ENCODE measurements at regions not wholly inside any gene's neighbourhood (a gene's known extent, or its start where the extent isn't known, plus 50 kb on each side); places are given as distances from the start of the nearest gene placed in this dataset.

- no peaks in the 10 kb centered on the region for H3K4me1 Mint-ChIP-seq
- H3K4me2 ChIP-seq (replicated peaks; ENCODE audit: low read depth, low read length, poor library complexity, severe bottlenecking), result no peak overlapping the region
- H3K9me3 ChIP-seq (ENCODE audit: control extremely low read depth in 1 of 3, control insufficient read depth in 2 of 3, insufficient read depth in 1 of 3, low read length in 2 of 3), result no peaks in the 10 kb centered on the region
- ATAC-seq (ENCODE audit: low read depth), result no peak
- no peak overlapping the region for H3K27ac ChIP-seq (ENCODE audit: low read length in 2 of 2)
- no peak overlapping the region for H3K4me3 ChIP-seq (ENCODE audit: control extremely low read depth in 1 of 5, extremely low read depth in 1 of 5, insufficient read depth in 1 of 5, low read depth in 2 of 5, low read length in 4 of 5)
- no peak overlapping the region for H3K27ac Mint-ChIP-seq
- no peak overlapping the region for H2AFZ ChIP-seq (ENCODE audit: insufficient read depth, low read depth, low read length, poor library complexity, severe bottlenecking)
- no peaks in the 10 kb centered on the region for H3K79me2 ChIP-seq (ENCODE audit: control insufficient read depth, insufficient read depth, low read length)
- no peaks in the 10 kb centered on the region for H4K20me1 ChIP-seq (ENCODE audit: control insufficient read depth, insufficient read depth, low read length, poor library complexity, severe bottlenecking)
- no peak for TF ChIP-seq EZH2 (IDR thresholded peaks at IDR 0.05; ENCODE audit: borderline replicate concordance, insufficient read depth, low read depth, low read length, poor library complexity, severe bottlenecking)
- no peak for TF ChIP-seq CTCF (IDR thresholded peaks at IDR 0.05)
- H3K4me1 ChIP-seq (ENCODE audit: control insufficient read depth in 2 of 2, insufficient read depth in 2 of 2, low read length in 2 of 2), result no peaks in the 10 kb centered on the region
- ChIA-PET POLR2A (no interaction called here), CTCF (no interaction called here)
- DNase-seq, result no peak
- intact Hi-C loops (cut with micrococcal nuclease), result no loop called here
- H3K9ac ChIP-seq (ENCODE audit: low read length), result no peak overlapping the region
- H3K36me3 ChIP-seq (replicated peaks in 1 of 2; ENCODE audit: control extremely low read depth in 1 of 2, control insufficient read depth in 1 of 2, extremely low read depth in 1 of 2, insufficient read depth in 2 of 2, low read length in 1 of 2), result no peaks in the 10 kb centered on the region
- no peaks in the 10 kb centered on the region for H3K27me3 ChIP-seq (replicated peaks in 1 of 4; ENCODE audit: control extremely low read depth in 1 of 4, control insufficient read depth in 3 of 4, insufficient read depth in 4 of 4, low read length in 3 of 4)
- no peaks in the 10 kb centered on the region for H3K27me3 Mint-ChIP-seq
- no peak overlapping the region for H3K4me3 Mint-ChIP-seq
- H3K9me3 Mint-ChIP-seq (ENCODE audit: insufficient read depth), result no peaks in the 10 kb centered on the region
Observed at GRCh38 chr4:125765941-125766340, 451.2 kb downstream of the FAT4 start.

- no peak overlapping the region for H3K9ac ChIP-seq (ENCODE audit: low read length)
- Mint-ChIP-seq H3K27ac (no peak overlapping the region), H3K4me1 (no peaks in the 10 kb centered on the region), H3K27me3 (no peaks in the 10 kb centered on the region), H3K4me3 (no peak overlapping the region), H3K9me3 (ENCODE audit: insufficient read depth) (peaks cover 2% of the 10 kb centered on the region)
- H3K4me3 ChIP-seq (ENCODE audit: control extremely low read depth in 1 of 5, extremely low read depth in 1 of 5, insufficient read depth in 1 of 5, low read depth in 2 of 5, low read length in 4 of 5), result no peak overlapping the region
- ATAC-seq (ENCODE audit: low read depth) (no peak), DNase-seq (no peak)
- POLR2A ChIA-PET, result no interaction called here
- no peaks in the 10 kb centered on the region for H3K36me3 ChIP-seq (replicated peaks in 1 of 2; ENCODE audit: control extremely low read depth in 1 of 2, control insufficient read depth in 1 of 2, extremely low read depth in 1 of 2, insufficient read depth in 2 of 2, low read length in 1 of 2)
- no peaks in the 10 kb centered on the region for H3K27me3 ChIP-seq (replicated peaks in 1 of 4; ENCODE audit: control extremely low read depth in 1 of 4, control insufficient read depth in 3 of 4, insufficient read depth in 4 of 4, low read length in 3 of 4)
- intact Hi-C loops (cut with micrococcal nuclease), result no loop called here
- no peaks in the 10 kb centered on the region for H4K20me1 ChIP-seq (ENCODE audit: control insufficient read depth, insufficient read depth, low read length, poor library complexity, severe bottlenecking)
- no peak overlapping the region for H3K27ac ChIP-seq (ENCODE audit: low read length in 2 of 2)
- TF ChIP-seq CTCF (IDR thresholded peaks at IDR 0.05), result no peak
- TF ChIP-seq EZH2 (IDR thresholded peaks at IDR 0.05; ENCODE audit: borderline replicate concordance, insufficient read depth, low read depth, low read length, poor library complexity, severe bottlenecking), result no peak
- H2AFZ ChIP-seq (ENCODE audit: insufficient read depth, low read depth, low read length, poor library complexity, severe bottlenecking), result no peak overlapping the region
- no peaks in the 10 kb centered on the region for H3K4me1 ChIP-seq (ENCODE audit: control insufficient read depth in 2 of 2, insufficient read depth in 2 of 2, low read length in 2 of 2)
- H3K4me2 ChIP-seq (replicated peaks; ENCODE audit: low read depth, low read length, poor library complexity, severe bottlenecking), result no peak overlapping the region
- CTCF ChIA-PET, result no interaction called here
- H3K9me3 ChIP-seq (ENCODE audit: control extremely low read depth in 1 of 3, control insufficient read depth in 2 of 3, insufficient read depth in 1 of 3, low read length in 2 of 3), result no peaks in the 10 kb centered on the region
- 40% methylated on average over 1 of the region's 6 CpGs for WGBS (ENCODE audit: insufficient coverage)
- no peaks in the 10 kb centered on the region for H3K79me2 ChIP-seq (ENCODE audit: control insufficient read depth, insufficient read depth, low read length)
Observed at GRCh38 chr4:125770814-125771398, 456.2 kb downstream of the FAT4 start.

All from B cell (primary cell).